ENCODE measurements at regions not wholly inside any gene's neighbourhood (a gene's known extent, or its start where the extent isn't known, plus 50 kb on each side); places are given as distances from the start of the nearest gene placed in this dataset.
A peak's percentile ranks its signal among the peaks of the same experiment; 100 is the strongest.

DNA sequence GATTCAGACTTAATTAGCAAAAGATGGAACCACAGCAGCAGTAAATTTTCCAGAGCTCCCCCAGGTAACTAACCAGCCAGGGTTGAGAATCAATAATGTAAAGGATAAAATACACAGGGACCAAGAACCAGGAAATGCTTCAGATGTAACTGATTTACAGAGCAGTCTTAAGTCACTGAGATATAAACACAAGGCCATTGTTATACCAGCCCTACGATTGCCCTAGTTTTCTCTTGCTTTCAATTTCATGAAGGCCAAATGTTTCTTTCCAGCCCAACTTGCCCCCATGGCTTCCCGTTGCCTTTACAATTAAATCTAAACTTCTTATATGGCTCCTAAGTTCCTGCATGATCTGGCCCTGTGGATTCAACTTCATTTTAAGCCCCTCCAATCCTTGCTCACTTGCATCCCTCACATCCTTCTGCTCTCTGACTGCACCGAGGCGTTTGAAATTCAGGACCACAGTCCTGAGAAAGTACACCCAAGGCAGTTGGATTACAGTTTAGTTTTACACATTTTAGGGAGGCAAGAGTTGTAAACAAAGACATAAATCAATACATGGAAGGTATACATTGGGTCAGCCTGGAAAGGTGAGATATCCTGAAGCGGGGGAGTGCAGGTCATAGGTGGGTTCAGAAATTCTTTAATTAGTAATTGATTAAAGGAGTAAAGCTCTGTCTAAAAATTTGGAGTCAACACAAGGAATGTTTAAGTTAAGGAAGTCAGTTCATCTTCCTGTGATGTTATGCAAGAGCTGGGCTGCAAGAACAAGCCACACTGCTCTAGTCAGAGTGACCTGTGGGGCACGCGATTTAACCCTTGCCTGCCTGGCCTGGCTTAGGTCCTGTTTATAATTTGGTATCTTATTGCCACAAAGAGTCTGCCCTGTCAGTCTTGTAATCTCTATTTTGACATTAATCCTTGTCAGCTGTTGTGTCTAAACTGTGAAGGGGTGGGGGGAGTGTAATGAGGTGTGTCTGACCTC is 69.9 kb upstream of the COG2 start:
- no peaks in the 10 kb centered on the region for H3K36me3 ChIP-seq (replicated peaks)
- no peaks in the 10 kb centered on the region for H3K27me3 ChIP-seq (replicated peaks)
- TF ChIP-seq, protein P1, sequence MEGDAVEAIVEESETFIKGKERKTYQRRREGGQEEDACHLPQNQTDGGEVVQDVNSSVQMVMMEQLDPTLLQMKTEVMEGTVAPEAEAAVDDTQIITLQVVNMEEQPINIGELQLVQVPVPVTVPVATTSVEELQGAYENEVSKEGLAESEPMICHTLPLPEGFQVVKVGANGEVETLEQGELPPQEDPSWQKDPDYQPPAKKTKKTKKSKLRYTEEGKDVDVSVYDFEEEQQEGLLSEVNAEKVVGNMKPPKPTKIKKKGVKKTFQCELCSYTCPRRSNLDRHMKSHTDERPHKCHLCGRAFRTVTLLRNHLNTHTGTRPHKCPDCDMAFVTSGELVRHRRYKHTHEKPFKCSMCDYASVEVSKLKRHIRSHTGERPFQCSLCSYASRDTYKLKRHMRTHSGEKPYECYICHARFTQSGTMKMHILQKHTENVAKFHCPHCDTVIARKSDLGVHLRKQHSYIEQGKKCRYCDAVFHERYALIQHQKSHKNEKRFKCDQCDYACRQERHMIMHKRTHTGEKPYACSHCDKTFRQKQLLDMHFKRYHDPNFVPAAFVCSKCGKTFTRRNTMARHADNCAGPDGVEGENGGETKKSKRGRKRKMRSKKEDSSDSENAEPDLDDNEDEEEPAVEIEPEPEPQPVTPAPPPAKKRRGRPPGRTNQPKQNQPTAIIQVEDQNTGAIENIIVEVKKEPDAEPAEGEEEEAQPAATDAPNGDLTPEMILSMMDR (IDR thresholded peaks at IDR 0.05; ENCODE audit: low read depth, low read length, missing control alignments): no peak
- DNase-seq: no peak
- H3K4me3 ChIP-seq (ENCODE audit: low read depth, low read length): no peak overlapping the region
- in situ Hi-C loops (cut with HindIII; ENCODE audit: low pct_ligation_motif_present, low sequenced_read_pairs): no loop called here
- H3K27ac ChIP-seq: no peak overlapping the region

DNA sequence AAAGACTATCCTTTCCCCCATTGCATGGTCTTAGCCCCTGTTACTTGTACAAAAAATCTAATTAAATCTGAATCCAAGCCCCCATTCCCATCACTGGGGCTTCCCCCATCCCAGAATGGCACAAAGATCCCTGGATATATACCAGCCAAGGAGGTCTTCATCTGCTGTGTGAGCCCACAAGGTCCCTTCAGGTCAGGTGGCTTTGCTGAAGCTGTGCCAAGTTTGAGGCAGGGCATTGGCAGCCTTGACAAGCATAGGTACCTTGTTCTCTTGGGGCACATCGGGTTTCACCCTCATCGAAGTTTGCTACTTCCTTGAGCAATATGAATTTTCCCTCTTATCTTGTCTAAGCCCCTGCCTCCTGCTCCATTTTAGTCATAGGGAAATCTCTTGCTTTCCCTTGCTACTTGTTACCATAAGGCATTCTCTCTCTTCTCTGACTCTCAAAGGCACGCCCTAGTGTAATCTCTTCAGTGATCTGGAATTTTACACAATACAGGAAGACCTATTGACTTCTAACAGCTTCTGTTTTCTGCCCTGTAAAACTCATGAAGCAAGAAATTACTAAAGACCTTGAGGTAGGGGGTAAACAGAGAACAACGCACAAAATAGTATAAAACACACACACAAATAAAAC is 71.4 kb upstream of the COG2 start:
- no peak overlapping the region for H3K27ac ChIP-seq
- H3K36me3 ChIP-seq (replicated peaks): no peaks in the 10 kb centered on the region
- H3K4me3 ChIP-seq (ENCODE audit: low read depth, low read length): no peak overlapping the region
- H3K27me3 ChIP-seq (replicated peaks): no peaks in the 10 kb centered on the region
- no peak for DNase-seq
- in situ Hi-C loops (cut with HindIII; ENCODE audit: low pct_ligation_motif_present, low sequenced_read_pairs): no loop called here
- TF ChIP-seq, protein P1 (IDR thresholded peaks at IDR 0.05; ENCODE audit: low read depth, low read length, missing control alignments): no peak

- Histone ChIP-seq H3K36me3 (replicated peaks) (no peaks in the 10 kb centered on the region), H3K27ac (no peak overlapping the region), H3K27me3 (replicated peaks) (no peaks in the 10 kb centered on the region), H3K4me3 (ENCODE audit: low read depth, low read length) (no peak overlapping the region)
- in situ Hi-C loops (cut with HindIII; ENCODE audit: low pct_ligation_motif_present, low sequenced_read_pairs): no loop called here
- TF ChIP-seq, protein P1 (IDR thresholded peaks at IDR 0.05; ENCODE audit: low read depth, low read length, missing control alignments): no peak
- no peak for DNase-seq
These were observed 73.1 kb upstream of the COG2 start for GRCh38 chr1:230569201-230569600.

DNA sequence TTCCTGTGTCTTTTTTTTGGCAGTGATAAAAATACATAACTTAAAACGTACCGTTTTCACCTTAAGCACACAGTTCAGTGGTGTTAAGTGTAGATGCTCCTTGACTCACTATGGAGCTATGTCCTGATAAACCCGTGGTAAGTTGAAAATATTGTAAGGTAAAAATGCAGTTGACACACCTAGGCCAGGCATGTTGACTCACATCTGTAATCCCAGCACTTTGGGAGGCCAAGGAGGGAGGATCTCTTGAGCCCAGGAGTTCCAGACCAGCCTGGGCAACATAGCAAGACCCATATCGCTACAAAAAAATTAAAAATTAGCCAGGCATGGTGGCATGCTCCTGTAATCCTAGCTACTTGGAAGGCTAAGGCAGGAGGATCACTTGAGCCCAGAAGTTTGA is 73.6 kb upstream of the COG2 start:
- TF ChIP-seq, protein P1 (IDR thresholded peaks at IDR 0.05; ENCODE audit: low read depth, low read length, missing control alignments): no peak
- no peak for DNase-seq
- Histone ChIP-seq H3K36me3 (replicated peaks) (no peaks in the 10 kb centered on the region), H3K4me3 (ENCODE audit: low read depth, low read length) (no peak overlapping the region), H3K27me3 (replicated peaks) (no peaks in the 10 kb centered on the region), H3K27ac (no peak overlapping the region)
- in situ Hi-C loops (cut with HindIII; ENCODE audit: low pct_ligation_motif_present, low sequenced_read_pairs): no loop called here

GRCh38 chr1:230568008-230568407 is 74.3 kb upstream of the COG2 start:
- TF ChIP-seq, protein P1 (IDR thresholded peaks at IDR 0.05; ENCODE audit: low read depth, low read length, missing control alignments): peak; percentile 48
- no peaks in the 10 kb centered on the region for H3K36me3 ChIP-seq (replicated peaks)
- DNase-seq: peak; percentile 7
- H3K27me3 ChIP-seq (replicated peaks): no peaks in the 10 kb centered on the region
- H3K4me3 ChIP-seq (ENCODE audit: low read depth, low read length): no peak overlapping the region
- H3K27ac ChIP-seq: no peak overlapping the region
- in situ Hi-C loops (cut with HindIII; ENCODE audit: low pct_ligation_motif_present, low sequenced_read_pairs): no loop called here

Data from brain microvascular endothelial cell (primary cell).